ENCODE measurements at regions not wholly inside any gene's neighbourhood (a gene's known extent, or its start where the extent isn't known, plus 50 kb on each side); places are given as distances from the start of the nearest gene placed in this dataset.

- no peak for TF ChIP-seq POLR2A (IDR thresholded peaks at IDR 0.05; ENCODE audit: low read depth, low read length)
- no peak for TF ChIP-seq PAX5 (IDR thresholded peaks at IDR 0.05; ENCODE audit: insufficient read depth, low read length, severe bottlenecking)
- TF ChIP-seq SPI1 (IDR thresholded peaks at IDR 0.05; ENCODE audit: low read depth, low read length), result no peak
- no peak for TF ChIP-seq POLR2AphosphoS5 (IDR thresholded peaks at IDR 0.05; ENCODE audit: low read depth, low read length)
- no peak for TF ChIP-seq TAF1 (IDR thresholded peaks at IDR 0.05; ENCODE audit: low read depth, low read length)
- TF ChIP-seq POU2F2 (IDR thresholded peaks at IDR 0.05; ENCODE audit: low read depth, low read length), result no peak
Observed at GRCh38 chr1:199138061-199138460, 499.2 kb downstream of the PTPRC start.
